ENCODE measurements at regions not wholly inside any gene's neighbourhood (a gene's known extent, or its start where the extent isn't known, plus 50 kb on each side); places are given as distances from the start of the nearest gene placed in this dataset.
A peak's percentile ranks its signal among the peaks of the same experiment; 100 is the strongest.
"Not testable (repeated sequence)": the region's sequence is repeated elsewhere in the genome, so short reads cannot be mapped to it uniquely, and the experiment has no call there.

DNA sequence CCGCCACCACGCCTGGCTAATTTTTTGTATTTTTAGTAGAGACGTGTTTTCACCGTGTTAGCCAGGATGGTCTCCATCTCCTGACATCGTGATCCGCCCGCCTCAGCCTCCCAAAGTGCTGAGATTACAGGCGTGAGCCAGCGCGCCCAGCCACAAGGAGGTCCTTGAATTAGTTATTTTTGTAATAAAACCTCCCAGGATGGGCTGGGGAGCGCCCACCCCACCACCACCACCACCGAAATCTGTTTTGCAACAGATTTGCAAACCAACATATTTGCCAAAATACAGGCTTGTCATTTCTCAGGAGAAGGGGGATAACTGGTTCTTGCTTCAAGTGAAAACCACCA lies 151.7 kb downstream of the ADSS2 start:
- peak overlapping the region; percentile 88 for H3K27ac Mint-ChIP-seq
- H3K9me3 Mint-ChIP-seq; H3K36me3 Mint-ChIP-seq; POLR2A ChIA-PET; H3K27me3 Mint-ChIP-seq; DNase-seq; H3K4me1 Mint-ChIP-seq; ATAC-seq (ENCODE audit: low read depth): not testable (repeated sequence)
- H3K4me3 Mint-ChIP-seq: peak overlapping the region; percentile 77

DNA sequence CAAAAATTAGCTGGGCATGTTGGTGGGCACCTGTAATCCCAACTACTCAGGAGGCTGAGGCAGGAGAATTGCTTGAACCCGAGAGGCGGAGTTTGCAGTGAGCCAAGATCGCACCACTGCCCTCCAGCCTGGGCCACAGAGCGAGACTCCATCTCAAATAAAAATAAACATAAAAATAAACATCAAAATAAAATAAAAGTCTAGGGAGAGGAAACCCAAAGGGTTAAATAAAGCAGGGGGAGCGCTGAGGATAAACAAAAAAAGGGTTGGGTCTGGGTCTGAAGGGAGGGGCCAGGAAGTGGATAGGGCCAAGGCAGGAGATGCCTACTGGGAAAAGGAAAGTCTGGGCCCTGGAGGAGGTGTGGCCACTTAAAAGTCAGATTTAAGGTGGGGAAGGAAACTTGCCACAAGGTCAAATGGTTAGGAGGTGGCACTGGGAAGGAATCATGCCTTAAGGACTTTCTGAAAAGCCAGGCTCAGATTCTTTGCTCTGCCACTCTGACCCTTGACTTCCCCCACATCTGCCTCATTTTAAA lies 150.0 kb downstream of the ADSS2 start:
- Mint-ChIP-seq H3K4me3 (no peak overlapping the region), H3K9me3 (peaks cover 3% of the 10 kb centered on the region), H3K4me1 (peaks cover 10% of the 10 kb centered on the region), H3K27ac (peak overlapping the region; percentile 11), H3K27me3 (peaks cover 9% of the 10 kb centered on the region), H3K36me3 (no peaks in the 10 kb centered on the region)
- DNase-seq (no peak), ATAC-seq (ENCODE audit: low read depth) (no peak)
- POLR2A ChIA-PET: no interaction called here

DNA sequence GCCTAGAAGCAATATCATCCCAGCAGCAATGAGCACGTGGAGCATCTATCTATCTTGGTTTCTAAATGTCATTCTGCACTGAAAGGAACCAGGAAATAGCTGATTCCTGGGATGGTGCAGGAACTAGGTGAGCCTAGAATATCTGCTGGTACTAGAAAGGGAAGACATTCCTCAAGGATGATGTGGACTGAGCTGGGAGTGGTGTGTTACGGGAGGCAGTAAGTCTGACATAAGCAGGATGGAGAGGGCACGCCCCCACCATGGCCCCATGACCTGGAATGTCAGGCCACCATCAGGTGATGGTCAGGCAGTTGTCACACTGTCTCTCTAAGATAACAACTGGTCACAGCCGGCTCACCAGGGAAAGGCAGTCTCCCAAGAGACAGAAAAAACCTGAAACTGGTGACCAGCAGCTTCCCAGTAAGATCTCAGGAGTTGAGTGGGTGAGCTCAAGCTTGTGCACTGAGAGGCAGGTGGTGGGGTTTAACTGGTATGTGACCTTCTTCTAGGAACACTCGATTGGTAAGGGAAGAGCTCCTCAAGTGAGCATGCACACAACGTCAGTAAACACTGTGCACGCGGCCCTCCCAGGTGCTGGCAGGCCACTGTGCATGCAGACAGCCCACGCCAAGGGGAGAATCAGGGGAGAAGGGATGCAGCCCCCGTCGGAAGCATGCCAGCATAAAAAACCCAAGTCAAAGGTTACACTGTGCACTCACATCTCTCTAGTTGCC lies 148.7 kb downstream of the ADSS2 start:
- POLR2A ChIA-PET: no interaction called here
- Mint-ChIP-seq H3K4me3 (no peak overlapping the region), H3K36me3 (peaks cover 2% of the 10 kb centered on the region), H3K27ac (no peak overlapping the region), H3K9me3 (peaks cover 7% of the 10 kb centered on the region), H3K27me3 (peaks cover 14% of the 10 kb centered on the region), H3K4me1 (peaks cover 4% of the 10 kb centered on the region)
- DNase-seq: no peak
- no peak for ATAC-seq (ENCODE audit: low read depth)

DNA sequence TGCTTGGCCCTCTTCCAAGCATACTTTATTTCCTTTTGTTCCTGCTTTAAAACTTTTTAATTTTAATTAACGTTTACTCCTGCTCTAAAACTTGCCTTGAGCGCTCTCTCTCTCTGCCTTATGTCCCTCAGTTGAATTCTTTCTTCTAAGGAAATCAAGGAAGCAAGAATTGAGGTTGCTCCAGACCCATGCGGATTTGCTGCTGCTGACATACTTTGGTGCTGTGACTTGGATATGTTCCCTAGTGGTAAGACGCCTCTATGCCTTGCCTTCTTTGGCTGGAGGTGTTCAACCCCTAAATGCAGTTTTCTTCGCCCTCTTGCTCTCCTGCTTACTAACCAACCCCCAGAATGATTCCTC lies 148.1 kb downstream of the ADSS2 start:
- no peak overlapping the region for H3K27ac Mint-ChIP-seq
- peaks cover 11% of the 10 kb centered on the region for H3K9me3 Mint-ChIP-seq
- H3K4me3 Mint-ChIP-seq: no peak overlapping the region
- peaks cover 2% of the 10 kb centered on the region for H3K36me3 Mint-ChIP-seq
- POLR2A ChIA-PET: no interaction called here
- H3K4me1 Mint-ChIP-seq: peaks cover 4% of the 10 kb centered on the region
- no peak for ATAC-seq (ENCODE audit: low read depth)
- H3K27me3 Mint-ChIP-seq: peaks cover 14% of the 10 kb centered on the region
- DNase-seq: no peak

DNA sequence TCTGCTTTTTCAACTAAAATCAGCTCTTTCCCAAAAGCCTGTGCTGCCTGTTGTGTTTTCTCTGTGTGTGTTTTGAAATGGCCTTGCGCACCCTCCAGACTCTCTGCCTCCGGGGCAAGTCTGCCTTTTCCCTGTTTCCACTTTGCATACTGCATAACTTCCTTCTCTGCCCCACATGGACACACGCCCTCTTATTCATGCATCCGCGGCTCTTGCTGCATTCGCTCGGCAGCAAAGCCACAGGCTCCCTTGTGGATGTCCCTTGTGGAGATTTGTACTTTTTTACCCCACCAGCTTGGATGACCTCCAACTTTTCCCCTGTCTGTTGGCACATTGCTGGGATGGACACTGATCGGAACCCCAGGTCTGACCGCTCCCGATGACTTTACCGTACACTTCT lies 147.6 kb downstream of the ADSS2 start:
- Mint-ChIP-seq H3K4me3 (no peak overlapping the region), H3K4me1 (peaks cover 3% of the 10 kb centered on the region), H3K27me3 (peaks cover 14% of the 10 kb centered on the region), H3K36me3 (peaks cover 2% of the 10 kb centered on the region), H3K27ac (no peak overlapping the region), H3K9me3 (peaks cover 11% of the 10 kb centered on the region)
- ATAC-seq (ENCODE audit: low read depth): no peak
- POLR2A ChIA-PET: no interaction called here
- no peak for DNase-seq

DNA sequence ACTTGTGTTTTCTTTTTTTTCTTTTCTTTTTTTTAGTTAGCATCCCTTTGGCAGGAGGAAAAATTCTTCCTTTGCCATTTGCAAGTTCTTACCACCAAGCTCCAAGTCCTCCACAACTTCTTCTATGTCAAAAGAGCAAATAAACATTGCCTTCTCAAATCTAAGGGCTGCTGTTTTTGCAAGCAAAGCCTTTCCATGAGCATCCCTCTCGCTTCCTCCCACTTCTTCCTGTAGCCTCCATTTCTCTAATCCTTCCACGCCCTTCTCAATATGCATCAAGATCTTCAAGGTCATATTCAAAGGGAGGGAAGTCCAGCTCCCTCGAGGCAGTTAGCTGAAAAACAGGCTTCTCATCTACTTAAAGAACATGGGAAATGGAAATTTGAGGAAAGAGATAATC lies 147.1 kb downstream of the ADSS2 start:
- no peak for DNase-seq

DNA sequence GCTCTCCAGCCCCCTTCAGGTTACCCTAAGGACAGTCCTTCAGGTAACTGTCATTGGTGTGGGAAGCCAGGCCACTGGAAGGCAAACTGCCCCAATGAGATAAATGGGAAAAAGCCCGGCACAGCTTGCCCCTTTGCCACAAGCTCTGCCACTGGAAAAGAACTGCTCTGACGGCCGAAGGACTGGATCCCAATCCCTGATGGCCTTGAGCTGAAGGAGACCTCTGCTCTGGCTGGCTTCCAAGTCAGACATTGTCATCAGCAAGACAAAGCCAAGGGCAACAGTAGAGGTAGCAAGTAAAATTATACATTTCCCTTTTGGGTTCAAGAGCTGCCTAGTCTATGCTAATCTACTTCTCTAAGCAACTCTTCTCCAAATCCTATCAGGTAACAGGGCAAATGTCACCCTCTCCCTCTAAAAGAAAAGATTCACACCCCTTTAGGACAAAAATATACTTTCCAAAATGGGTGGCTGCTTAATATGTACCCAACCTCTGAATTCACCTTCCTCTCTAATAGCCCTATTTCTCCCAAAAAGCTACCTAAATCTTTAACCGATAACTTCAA lies 145.8 kb downstream of the ADSS2 start:
- POLR2A ChIA-PET: no interaction called here
- Mint-ChIP-seq H3K4me3 (no peak overlapping the region), H3K27ac (no peak overlapping the region), H3K27me3 (peaks cover 14% of the 10 kb centered on the region), H3K9me3 (peaks cover 11% of the 10 kb centered on the region), H3K4me1 (no peaks in the 10 kb centered on the region), H3K36me3 (peaks cover 2% of the 10 kb centered on the region)
- ATAC-seq (ENCODE audit: low read depth) (no peak), DNase-seq (no peak)

More for the DNA sequence above, 147.1 kb downstream of the ADSS2 start:
- no peak overlapping the region for H3K4me3 Mint-ChIP-seq
- H3K9me3 Mint-ChIP-seq: peaks cover 11% of the 10 kb centered on the region
- no peaks in the 10 kb centered on the region for H3K4me1 Mint-ChIP-seq
- H3K27ac Mint-ChIP-seq: no peak overlapping the region
- H3K27me3 Mint-ChIP-seq: peaks cover 14% of the 10 kb centered on the region
- ATAC-seq (ENCODE audit: low read depth): no peak
- POLR2A ChIA-PET: no interaction called here
- peaks cover 2% of the 10 kb centered on the region for H3K36me3 Mint-ChIP-seq

DNA sequence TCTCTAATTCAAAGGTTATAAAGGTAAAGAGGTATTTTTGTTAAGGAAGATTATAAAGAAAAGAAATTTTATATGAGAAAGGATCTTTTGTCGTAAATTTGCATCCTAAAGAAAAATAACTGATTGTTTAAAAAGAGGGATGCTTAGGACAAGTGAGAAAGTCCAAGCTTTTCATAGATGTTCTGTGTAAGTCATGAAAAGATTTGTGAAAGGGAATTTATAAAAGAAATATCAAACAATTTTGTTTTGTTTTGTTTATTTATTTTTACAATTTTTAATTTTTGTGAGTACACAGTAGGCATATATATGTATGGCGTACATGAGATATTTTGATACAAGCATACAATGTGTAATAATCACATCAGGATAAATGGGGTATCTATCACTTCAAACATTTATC lies 145.2 kb downstream of the ADSS2 start:
- Mint-ChIP-seq H3K36me3 (peaks cover 2% of the 10 kb centered on the region), H3K27me3 (peaks cover 14% of the 10 kb centered on the region), H3K27ac (no peak overlapping the region), H3K9me3 (peaks cover 11% of the 10 kb centered on the region), H3K4me1 (no peaks in the 10 kb centered on the region), H3K4me3 (no peak overlapping the region)
- POLR2A ChIA-PET: no interaction called here
- no peak for DNase-seq
- ATAC-seq (ENCODE audit: low read depth): no peak

DNA sequence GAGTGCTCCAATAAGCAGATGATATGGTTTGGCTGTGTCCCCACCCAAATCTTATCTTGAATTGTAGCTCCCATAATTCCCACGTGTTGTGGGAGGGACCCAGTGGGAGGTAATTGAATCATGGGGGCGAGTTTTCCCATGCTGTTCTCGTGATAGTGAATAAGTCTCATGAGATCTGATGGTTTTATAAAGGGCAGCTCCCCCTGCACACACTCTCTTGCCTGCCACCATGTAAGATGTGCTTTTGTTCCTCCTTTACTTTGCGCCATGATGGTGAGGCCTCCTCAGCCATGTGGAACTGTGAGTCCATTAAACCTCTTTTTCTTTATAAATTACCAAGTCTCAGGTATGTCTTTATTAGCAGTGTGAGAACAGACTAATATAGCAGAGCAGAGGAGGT lies 142.5 kb downstream of the ADSS2 start:
- DNase-seq; H3K4me3 Mint-ChIP-seq; H3K4me1 Mint-ChIP-seq; H3K36me3 Mint-ChIP-seq; ATAC-seq (ENCODE audit: low read depth); H3K27ac Mint-ChIP-seq; POLR2A ChIA-PET: not testable (repeated sequence)
- H3K9me3 Mint-ChIP-seq: peaks cover 11% of the 10 kb centered on the region
- H3K27me3 Mint-ChIP-seq: peaks cover 14% of the 10 kb centered on the region

DNA sequence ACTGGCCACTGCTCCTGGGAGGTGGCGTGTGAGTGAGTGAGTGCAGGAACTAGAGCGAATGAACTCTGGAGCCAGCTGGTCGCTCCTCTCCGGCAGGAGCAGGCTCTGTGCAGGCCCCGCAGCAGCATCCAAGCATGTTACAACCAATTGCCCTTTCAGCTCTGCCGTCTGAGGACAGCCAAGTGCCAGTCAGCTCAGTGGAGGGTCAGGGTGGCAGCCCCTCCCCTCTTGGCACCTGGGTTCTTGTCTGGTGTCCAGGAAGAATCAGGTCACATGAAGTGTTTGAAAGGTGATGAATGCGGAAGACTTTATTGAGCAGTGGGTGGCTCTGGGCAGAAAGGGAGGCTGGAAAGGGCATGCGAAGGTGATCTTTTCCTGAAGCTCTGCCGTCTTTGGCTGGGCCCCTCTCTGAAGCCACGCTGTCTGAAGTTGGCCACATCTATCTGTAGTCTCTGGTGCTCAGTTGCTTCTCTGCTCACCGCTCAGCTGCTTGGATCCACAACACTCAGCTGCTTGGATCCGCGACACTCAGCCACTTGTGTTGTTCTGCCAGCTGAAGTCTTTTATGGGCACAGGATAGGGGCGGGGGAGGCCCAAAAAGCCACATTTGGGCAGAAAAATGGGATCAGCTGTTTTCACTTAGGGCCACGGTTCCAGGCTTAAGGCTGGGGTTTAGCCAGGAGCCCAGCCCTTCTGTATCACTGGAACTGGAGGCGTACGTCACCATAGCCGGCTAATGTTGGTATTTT lies 139.8 kb downstream of the ADSS2 start:
- Mint-ChIP-seq H3K4me1 (no peaks in the 10 kb centered on the region), H3K9me3 (peaks cover 7% of the 10 kb centered on the region)
- POLR2A ChIA-PET: no interaction called here

DNA sequence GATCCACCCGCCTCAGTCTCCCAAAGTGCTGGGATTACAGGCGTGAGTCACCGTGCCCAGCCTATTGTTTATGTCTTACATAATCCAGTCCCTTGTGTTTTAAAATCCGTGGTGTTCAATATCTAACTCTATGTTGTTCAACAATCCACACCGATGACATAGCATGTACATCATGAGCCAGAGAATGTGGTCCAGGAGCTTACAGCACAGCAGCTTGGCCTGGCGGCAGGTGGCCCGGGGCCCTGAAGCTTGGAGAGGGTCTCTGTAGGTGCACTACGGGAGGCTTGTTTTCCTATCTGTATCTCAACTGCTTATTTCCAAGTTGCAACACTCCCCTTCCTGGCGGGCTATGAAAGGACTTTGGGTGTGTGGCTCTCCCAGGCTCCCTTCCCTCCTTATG lies 138.4 kb downstream of the ADSS2 start:
- peaks cover under 1% of the 10 kb centered on the region for H3K9me3 Mint-ChIP-seq
- no peaks in the 10 kb centered on the region for H3K4me1 Mint-ChIP-seq
- no peak overlapping the region for H3K4me3 Mint-ChIP-seq
- no peak for ATAC-seq (ENCODE audit: low read depth)
- no peaks in the 10 kb centered on the region for H3K36me3 Mint-ChIP-seq
- DNase-seq: no peak
- no peaks in the 10 kb centered on the region for H3K27me3 Mint-ChIP-seq
- POLR2A ChIA-PET: no interaction called here
- no peak overlapping the region for H3K27ac Mint-ChIP-seq

More for the DNA sequence above, 139.8 kb downstream of the ADSS2 start:
- Mint-ChIP-seq H3K27ac (no peak overlapping the region), H3K36me3 (peaks cover 2% of the 10 kb centered on the region), H3K27me3 (peaks cover 4% of the 10 kb centered on the region), H3K4me3 (no peak overlapping the region)
- ATAC-seq (ENCODE audit: low read depth) (no peak), DNase-seq (no peak)

DNA sequence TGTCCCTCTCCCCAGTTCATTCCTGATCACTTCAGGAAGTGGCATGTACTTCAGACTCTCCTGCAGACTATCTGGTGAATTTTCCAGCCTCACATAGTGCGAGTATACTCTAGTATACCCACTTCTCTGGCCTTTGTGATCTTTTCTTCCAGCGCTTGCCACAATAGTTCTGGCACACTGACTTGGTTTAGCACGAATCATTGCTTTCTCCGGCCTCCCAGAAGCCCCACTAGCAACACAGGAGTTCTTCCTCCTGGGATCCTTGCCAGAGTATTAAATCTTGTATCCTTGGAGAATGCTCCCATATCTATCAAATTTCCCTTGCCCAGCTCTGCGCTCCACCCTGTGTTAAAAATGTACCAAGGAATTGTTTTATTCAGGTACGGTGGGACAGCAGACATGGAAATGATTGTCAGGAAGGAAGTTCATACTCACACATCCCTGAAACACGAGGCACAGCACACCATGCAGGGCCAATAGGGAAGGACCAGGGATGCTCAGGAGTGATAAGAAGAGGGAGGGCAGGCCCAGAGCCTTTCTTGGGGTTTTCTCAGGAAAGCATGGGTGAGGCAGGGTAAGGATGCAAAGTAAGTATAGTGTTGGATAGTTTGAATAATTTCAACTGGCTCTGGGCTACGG lies 136.7 kb downstream of the ADSS2 start:
- DNase-seq: no peak
- ATAC-seq (ENCODE audit: low read depth): no peak
- H3K4me1 Mint-ChIP-seq: peaks cover 13% of the 10 kb centered on the region
- H3K27me3 Mint-ChIP-seq: no peaks in the 10 kb centered on the region
- H3K27ac Mint-ChIP-seq: no peak overlapping the region
- no peak overlapping the region for H3K4me3 Mint-ChIP-seq
- H3K9me3 Mint-ChIP-seq: no peaks in the 10 kb centered on the region
- POLR2A ChIA-PET: no interaction called here
- H3K36me3 Mint-ChIP-seq: no peaks in the 10 kb centered on the region

DNA sequence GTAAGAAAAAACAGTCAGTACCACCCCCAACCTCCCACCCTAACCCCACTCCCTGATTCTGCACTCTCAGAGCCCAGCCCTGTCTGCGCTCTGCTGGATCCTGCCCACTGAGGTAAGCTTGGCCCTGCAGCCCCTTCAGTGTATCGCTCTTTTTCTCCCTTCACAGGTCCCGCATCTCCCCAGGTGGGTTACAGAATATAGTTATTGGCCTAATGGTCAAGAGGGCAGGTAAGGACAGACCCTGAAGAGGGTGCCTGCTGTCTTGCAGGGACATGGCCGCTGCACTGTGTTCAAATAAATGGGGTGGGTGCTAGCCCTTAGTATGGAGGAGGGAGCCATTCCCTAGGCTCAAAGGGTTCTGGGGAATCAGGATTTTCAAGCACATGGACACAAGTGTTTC lies 135.7 kb downstream of the ADSS2 start:
- POLR2A ChIA-PET: no interaction called here
- H3K9me3 Mint-ChIP-seq: no peaks in the 10 kb centered on the region
- H3K36me3 Mint-ChIP-seq: no peaks in the 10 kb centered on the region
- DNase-seq (no peak), ATAC-seq (ENCODE audit: low read depth) (no peak)
- H3K4me1 Mint-ChIP-seq: peaks cover 17% of the 10 kb centered on the region
- no peaks in the 10 kb centered on the region for H3K27me3 Mint-ChIP-seq
- H3K27ac Mint-ChIP-seq: no peak overlapping the region
- H3K4me3 Mint-ChIP-seq: no peak overlapping the region

Measured in activated naive CD8-positive, alpha-beta T cell treated with anti-CD3 and anti-CD28 coated beads, Interleukin-2, amount 10 ng/mL, durations not matched to agents 7 days and 5 days (primary cell).